HG03064 (cell line): ENCODE measurements at regions not wholly inside any gene's neighbourhood (a gene's known extent, or its start where the extent isn't known, plus 50 kb on each side); places are given as distances from the start of the nearest gene placed in this dataset.

Experiments used
- ATAC-seq: cut with Tn5 transposase; IDR thresholded peaks from one replicate; pipeline ENCODE4 v1.9.1; 2021; ENCODE audit warnings: low read depth; ENCODE audit not compliant: unreplicated experiment

GRCh38 chr16:52896478-52897164 is 156.1 kb downstream of the CHD9NB start:
- no peak for ATAC-seq

DNA sequence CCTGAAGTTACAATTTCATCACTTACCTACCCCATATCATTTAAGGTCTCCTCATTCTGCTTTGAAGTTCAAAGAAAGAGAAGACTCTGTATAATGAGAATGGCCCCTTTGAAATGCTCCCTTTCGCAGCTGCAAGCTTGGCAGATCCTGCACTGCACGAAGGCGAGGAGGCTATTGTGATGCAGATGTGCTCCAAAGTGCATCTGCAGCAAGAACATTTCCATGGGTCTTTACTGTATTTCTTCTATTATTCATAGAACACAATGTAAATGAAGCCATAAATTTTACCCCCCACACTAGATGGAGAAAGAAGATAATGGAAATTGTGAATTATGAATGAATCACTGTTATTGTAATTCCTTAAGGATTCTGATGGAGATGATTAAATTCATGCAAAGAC is 178.7 kb downstream of the CHD9NB start:
- no peak for ATAC-seq

DNA sequence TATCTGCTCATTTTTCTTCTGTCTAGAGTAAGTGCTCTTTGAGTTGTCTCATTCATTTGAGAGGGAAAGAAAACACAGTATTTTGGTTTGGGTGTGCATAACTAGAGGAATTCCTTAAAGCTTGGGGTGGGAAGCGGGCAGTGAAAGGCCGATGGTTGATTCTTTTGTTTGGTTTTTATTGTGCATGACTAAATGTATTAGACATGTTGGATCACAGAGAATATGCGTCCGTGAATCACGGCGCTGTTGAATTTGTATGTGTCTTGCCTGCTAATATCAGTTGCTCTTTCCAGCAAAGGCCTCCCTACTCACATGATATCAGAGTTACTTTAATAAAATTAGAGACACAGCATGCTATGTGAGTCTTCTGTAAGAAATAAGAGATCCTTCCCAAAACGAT is 180.0 kb downstream of the CHD9NB start:
- ATAC-seq, result no peak

GRCh38 chr16:52871481-52871880 is 181.2 kb downstream of the CHD9NB start:
- no peak for ATAC-seq

- no peak for ATAC-seq
These were observed 183.5 kb downstream of the CHD9NB start for GRCh38 chr16:52869243-52869642.

DNA sequence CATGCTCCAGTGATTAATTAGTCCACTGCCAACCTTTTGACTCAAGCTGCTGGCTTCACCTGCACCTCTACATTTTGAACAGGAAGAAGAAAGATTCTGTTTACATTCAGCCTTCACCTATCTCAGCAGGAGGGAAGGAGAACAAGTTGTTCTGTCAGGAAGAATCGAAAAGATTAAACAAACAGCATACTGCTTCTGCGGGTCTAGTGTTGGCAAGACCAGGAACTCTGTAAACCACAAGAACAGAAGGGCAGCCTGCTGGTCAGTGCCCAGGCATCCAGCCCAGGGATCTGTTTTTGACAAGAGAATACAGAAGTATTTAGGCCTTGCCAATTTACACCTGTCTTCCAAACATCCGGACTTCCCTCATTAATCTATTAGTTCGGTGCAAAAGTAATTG is 189.7 kb downstream of the CHD9NB start:
- ATAC-seq, result no peak

- ATAC-seq, result no peak
These were observed 191.1 kb downstream of the CHD9NB start for GRCh38 chr16:52861614-52862022.

GRCh38 chr16:52855463-52855862 is 197.2 kb downstream of the CHD9NB start:
- ATAC-seq, result no peak

GRCh38 chr16:52852978-52853377 is 199.7 kb downstream of the CHD9NB start:
- no peak for ATAC-seq

- no peak for ATAC-seq
These were observed 201.4 kb downstream of the CHD9NB start for GRCh38 chr16:52851211-52851740.

GRCh38 chr16:52843381-52843780 is 209.3 kb downstream of the CHD9NB start:
- ATAC-seq, result no peak

DNA sequence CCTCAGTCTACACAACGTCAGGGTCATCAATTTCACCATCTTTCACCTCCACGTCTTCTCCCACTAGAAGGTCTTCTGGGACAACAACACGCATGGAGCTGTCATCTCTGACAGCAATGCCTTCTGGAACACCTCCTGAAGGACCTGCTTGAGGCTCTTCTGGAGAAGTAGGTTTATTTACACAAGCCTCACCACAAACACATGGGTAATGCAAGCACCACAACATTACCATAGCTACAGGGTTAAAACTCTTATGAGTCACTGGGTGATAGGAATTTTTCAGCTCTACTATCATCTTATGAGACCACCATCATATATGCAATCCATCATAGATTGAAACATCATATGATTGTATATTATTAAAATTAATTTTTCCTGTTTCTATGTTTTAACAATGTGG is 215.4 kb downstream of the CHD9NB start:
- no peak for ATAC-seq

DNA sequence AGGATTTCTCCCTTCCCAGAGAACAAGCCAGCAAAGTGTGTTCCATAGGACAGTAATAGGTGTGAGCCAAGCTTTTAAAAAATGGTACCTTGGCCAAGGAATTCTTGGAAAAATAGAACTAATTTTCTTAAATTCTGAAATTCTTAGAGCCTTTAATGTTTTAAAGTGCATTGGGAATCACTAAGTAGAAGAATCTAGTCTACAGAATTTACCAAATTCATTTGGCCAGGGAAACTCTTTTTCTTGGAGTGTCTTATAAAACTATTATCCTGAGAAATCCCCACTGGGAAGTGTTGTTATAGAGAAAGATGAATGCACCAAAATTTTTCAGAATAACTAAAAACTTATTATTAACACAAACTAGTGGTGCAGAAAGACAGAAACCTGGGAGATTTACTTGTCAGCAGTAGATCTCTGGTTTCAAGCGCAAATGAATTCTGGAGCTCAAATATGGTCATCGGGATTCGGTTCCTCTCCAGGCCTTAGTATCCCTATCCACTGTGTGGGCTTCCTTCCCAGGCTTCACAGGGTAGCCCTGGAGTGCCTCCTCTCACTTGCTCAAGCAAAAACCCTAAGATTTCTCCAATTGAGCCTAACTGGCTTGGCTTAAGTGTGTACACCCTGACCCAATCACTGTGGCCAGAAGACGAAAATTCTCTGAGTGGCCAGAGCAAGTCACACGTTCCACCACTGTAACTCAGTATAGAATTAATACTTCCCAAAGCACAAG is 217.8 kb downstream of the CHD9NB start:
- no peak for ATAC-seq

GRCh38 chr16:52832771-52833170 is 219.9 kb downstream of the CHD9NB start:
- ATAC-seq, result no peak

DNA sequence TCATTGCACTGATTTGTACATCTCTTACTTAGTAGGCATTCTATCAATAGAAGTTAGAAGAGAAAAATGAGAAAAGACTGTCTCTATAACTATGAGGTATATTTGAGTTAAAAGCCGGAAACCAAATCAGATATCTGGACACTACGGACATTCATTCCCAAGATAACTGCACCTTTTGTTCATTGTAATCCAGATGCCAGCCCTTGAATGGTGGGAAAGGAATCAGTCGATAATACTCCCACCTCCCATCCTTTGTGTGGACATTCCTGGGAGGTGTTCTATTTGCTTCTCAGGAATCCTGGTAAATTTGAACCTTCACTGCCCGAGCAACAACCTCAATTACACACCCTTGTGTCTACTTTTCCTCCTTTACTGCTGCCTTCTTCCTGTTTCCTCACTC is 225.2 kb downstream of the CHD9NB start:
- no peak for ATAC-seq

- ATAC-seq, result no peak
These were observed 226.8 kb downstream of the CHD9NB start for GRCh38 chr16:52825892-52826291.

- ATAC-seq, result no peak
These were observed 232.9 kb downstream of the CHD9NB start for GRCh38 chr16:52819808-52820207.

DNA sequence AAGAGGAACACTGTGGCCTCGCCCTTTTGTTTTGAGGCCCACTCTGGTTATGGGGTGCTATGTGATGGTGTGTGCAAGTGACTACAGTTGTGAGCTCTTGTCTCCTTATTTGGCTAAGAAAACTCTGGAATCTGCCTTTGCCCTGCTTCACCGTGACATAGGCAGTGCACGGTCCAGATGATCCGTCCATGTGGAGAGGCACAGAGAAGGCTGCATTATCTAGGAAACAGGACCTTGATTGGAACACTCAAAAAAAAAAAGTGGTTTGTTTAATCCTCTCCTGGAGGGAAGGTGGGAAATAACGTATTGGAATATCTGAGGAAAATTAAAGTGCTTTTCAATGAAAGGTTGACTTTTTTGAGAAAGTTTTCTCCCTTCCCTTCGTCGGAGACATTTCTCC is 233.3 kb downstream of the CHD9NB start:
- ATAC-seq, result no peak

DNA sequence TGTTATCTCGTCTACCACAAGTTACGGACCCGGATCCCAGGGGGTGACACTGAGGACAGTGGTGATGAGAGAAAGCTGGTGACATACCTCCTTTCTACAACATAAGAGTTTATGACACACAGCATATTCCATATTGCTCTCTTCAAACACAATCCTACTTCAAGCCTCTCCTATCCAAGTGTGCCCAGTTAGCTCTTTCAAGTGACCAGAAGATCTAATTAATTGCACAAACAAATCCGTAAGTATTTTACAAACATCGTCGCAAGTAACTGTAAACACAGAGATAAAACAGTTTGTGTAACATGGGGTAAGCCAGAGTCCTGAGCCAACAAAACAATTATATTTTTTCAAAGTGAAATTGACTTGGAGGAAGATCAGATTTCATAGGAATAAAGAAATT is 235.0 kb downstream of the CHD9NB start:
- no peak for ATAC-seq

GRCh38 chr16:52816993-52817392 is 235.7 kb downstream of the CHD9NB start:
- no peak for ATAC-seq

DNA sequence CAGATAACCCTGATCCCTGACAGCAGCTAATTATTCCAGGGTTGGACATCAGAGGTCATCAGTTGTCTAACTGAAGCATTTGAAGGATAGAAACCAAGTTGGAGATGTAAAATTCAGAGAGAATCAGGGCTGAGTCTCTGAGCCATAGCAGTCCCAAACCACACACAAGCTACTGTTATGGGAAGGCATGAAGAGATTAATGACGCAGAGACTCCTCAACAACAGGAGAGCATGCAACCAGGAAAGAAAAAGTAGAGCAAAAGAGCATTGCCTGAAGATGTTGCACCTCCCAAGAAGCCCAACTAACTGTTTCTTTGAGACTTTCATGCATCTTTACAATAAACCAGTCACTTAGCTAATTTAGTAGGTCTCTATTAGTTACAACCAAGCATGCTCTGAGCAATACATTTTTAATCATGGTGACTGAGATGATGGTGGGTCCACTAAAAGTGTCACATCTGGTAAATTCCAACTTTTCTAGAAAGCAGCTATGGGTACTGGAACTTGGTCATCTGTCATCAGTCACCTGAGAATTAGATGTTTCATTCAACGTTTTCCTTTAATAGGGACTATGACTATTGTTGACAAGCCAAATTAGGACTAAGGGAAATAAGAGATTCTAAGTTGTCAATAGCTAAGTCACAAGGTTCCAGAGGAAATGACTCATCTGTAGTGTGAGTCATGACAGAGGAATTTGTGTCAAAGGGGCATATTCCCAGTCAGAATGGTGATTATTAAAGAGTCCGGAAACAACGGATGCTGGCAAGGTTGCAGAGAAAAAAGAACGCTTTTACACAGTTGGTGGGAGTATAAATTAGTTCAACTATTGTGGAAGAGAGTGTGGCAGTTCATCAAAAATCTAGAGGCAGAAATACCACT is 239.8 kb downstream of the CHD9NB start:
- ATAC-seq, result no peak
